ENCODE measurements at regions not wholly inside any gene's neighbourhood (a gene's known extent, or its start where the extent isn't known, plus 50 kb on each side); places are given as distances from the start of the nearest gene placed in this dataset.

DNA sequence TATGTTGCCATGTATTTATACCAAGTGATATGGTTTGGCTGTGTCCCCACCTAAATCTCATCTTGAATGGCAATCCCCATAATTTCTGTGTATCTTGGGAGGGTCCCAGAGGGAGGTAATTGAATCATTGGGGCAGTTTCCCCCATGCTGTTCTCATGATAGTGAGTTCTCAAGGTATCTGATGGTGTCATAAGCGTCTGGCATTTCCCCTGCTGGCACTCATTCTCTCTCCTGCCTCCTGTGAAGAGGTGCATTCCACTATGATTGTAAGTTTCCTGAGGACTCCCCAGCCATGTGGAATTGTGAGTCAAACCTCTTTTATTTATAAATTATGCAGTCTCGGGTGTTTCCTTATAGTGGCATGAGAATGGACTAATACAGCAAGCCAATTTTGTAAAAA, 140.8 kb upstream of the ADAMTSL1 start (continued):
- TF ChIP-seq POLR3A (IDR thresholded peaks at IDR 0.05; ENCODE audit: borderline replicate concordance, extremely low read depth, insufficient read depth, insufficient read length) (no peak), OTX1 (CRISPR knock-in tag; IDR thresholded peaks at IDR 0.05) (no peak), ZKSCAN3 (CRISPR knock-in tag; IDR thresholded peaks at IDR 0.05) (no peak), ZNF639 (CRISPR knock-in tag; conservative IDR thresholded peaks at IDR 0.05 in 1 of 2, IDR thresholded peaks at IDR 0.05 in 1 of 2) (no peak)
- TF ChIP-seq, protein P1, sequence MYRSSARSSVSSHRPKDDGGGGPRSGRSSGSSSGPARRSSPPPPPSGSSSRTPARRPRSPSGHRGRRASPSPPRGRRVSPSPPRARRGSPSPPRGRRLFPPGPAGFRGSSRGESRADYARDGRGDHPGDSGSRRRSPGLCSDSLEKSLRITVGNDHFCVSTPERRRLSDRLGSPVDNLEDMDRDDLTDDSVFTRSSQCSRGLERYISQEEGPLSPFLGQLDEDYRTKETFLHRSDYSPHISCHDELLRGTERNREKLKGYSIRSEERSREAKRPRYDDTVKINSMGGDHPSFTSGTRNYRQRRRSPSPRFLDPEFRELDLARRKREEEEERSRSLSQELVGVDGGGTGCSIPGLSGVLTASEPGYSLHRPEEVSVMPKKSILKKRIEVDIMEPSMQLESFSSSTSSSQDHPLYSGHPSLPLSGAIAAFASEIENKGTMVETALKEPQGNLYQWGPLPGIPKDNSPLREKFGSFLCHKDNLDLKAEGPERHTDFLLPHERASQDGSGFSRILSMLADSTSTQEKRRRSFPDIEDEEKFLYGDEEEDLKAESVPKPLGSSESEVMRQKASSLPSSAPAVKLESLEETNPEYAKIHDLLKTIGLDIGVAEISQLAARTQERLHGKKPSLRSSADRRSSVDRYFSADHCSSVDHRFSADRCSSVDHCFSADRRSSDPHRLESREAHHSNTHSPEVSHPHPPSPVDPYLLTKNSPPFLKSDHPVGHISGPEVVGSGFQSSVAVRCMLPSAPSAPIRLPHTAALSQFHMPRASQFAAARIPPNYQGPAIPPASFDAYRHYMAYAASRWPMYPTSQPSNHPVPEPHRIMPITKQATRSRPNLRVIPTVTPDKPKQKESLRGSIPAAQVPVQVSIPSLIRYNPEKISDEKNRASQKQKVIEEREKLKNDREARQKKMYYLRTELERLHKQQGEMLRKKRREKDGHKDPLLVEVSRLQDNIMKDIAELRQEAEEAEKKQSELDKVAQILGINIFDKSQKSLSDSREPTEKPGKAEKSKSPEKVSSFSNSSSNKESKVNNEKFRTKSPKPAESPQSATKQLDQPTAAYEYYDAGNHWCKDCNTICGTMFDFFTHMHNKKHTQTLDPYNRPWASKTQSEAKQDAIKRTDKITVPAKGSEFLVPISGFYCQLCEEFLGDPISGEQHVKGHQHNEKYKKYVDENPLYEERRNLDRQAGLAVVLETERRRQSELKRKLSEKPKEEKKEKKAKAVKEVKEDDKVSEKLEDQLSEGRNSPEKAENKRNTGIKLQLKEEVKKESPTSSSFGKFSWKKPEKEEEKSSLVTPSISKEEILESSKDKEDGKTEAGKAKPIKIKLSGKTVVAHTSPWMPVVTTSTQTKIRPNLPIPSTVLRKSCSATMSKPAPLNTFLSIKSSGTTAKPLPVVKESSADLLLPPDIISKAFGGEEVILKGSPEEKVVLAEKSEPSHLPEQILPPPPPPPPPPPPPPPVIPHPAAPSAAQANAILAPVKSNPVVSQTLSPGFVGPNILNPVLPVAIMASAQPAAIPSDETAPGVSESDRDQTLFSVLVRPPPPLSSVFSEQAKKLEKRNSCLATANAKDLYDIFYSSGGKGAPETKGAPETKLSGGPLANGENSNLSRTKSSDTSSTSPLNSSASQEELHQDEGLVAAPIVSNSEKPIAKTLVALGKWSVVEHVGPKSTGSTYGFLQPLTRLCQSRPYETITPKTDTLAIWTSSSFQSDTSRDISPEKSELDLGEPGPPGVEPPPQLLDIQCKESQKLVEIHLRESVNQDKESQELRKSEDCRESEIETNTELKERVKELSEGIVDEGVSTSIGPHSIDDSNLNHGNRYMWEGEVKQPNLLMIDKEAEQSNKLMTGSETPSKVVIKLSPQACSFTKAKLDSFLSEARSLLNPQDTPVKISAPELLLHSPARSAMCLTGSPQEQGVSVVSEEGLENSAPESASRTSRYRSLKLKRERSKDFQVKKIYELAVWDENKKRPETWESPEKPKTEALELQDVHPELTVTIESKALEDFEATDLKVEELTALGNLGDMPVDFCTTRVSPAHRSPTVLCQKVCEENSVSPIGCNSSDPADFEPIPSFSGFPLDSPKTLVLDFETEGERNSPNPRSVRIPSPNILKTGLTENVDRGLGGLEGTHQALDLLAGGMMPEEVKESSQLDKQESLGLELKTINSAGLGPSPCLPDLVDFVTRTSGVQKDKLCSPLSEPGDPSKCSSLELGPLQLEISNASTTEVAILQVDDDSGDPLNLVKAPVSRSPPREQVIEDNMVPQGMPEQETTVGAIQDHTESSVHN (IDR thresholded peaks at IDR 0.05; ENCODE audit: borderline replicate concordance in 1 of 2, low read depth in 1 of 2) = no peak

All from K562 (cell line).